Endothelial cell of umbilical vein (primary cell): ENCODE measurements at regions not wholly inside any gene's neighbourhood (a gene's known extent, or its start where the extent isn't known, plus 50 kb on each side); places are given as distances from the start of the nearest gene placed in this dataset.

Experiments used
- BruUV-seq: library from RNA; stranded (reverse); fragments of 400-500 nt; replicated peaks from 2 replicates; lab custom pipeline; 2021; lab: Mats Ljungman, UMichigan
- CTCF ChIA-PET: fragments of 300-600, 350-600 bp; sonication (Branson Sonifier 250); formaldehyde crosslinking; loops from one replicate; lab custom pipeline; 2021; ENCODE audit warnings: antibody characterized with exemption, inconsistent platforms; lab: Charles Lee
- POLR2A ChIA-PET: fragments of 300-600, 350-600 bp; sonication (Branson Sonifier 250); formaldehyde crosslinking; loops from one replicate; lab custom pipeline; 2021; ENCODE audit warnings: antibody characterized with exemption, inconsistent platforms; lab: Charles Lee
- DNase-seq: peaks from one replicate; pipeline ENCODE4 v3.0.0-alpha.2; 2011; ENCODE audit warnings: low read depth, low spot score
- FAIRE-seq: peaks from 2 replicates; lab custom pipeline; 2011; peaks lifted over from hg19 to GRCh38; lab: Jason Lieb, UNC
- H2AFZ ChIP-seq: 2 replicates; pipeline ENCODE4 v1.6.0; 2012; ENCODE audit warnings: low read depth, low read length, control low read depth, inconsistent platforms
- H3K27ac ChIP-seq: 2 replicates; pipeline ENCODE4 v1.5.1; 2011; ENCODE audit warnings: low read depth, mild to moderate bottlenecking, control low read depth, low read length, moderate library complexity; ENCODE audit not compliant: insufficient read depth
- H3K27me3 ChIP-seq, 2 experiments: 2 replicates each; pipeline versions ENCODE4 v1.6.0 to v1.6.1; 2011; ENCODE audit warnings: low read length in 2 of 2, mixed read lengths in 1 of 2; ENCODE audit not compliant: control insufficient read depth in 2 of 2, insufficient read depth in 2 of 2
- H3K36me3 ChIP-seq, 2 experiments: 2 replicates in 1 of 2; 3 replicates in 1 of 2; pipeline ENCODE4 v1.5.1; 2011; ENCODE audit warnings: low read length in 2 of 2, mild to moderate bottlenecking in 1 of 2, moderate library complexity in 1 of 2; ENCODE audit not compliant: control insufficient read depth in 2 of 2, insufficient read depth in 2 of 2; ENCODE audit errors: extremely low read depth in 1 of 2
- H3K4me1 ChIP-seq: 3 replicates; pipeline ENCODE4 v1.5.1; 2011; ENCODE audit warnings: mild to moderate bottlenecking, low read length; ENCODE audit not compliant: control insufficient read depth, insufficient read depth; ENCODE audit errors: extremely low read depth
- H3K4me2 ChIP-seq: 2 replicates; pipeline ENCODE4 v1.6.1; 2011; ENCODE audit warnings: low read length, control low read depth, mixed read lengths; ENCODE audit not compliant: insufficient read depth
- H3K4me3 ChIP-seq, 3 experiments: fragments of 200-600 bp in 1 of 3; sonication (generic), shearing (Covaris generic) in 1 of 3; replicated peaks in 1 of 3; 2 replicates each; pipeline ENCODE4 v1.5.1; 2011 to 2016; ENCODE audit warnings: control low read depth in 3 of 3, low read length in 3 of 3, mild to moderate bottlenecking in 2 of 3, inconsistent platforms in 1 of 3, low read depth in 1 of 3, moderate library complexity in 1 of 3; ENCODE audit not compliant: insufficient read depth in 1 of 3
- H3K79me2 ChIP-seq: 2 replicates; pipeline ENCODE4 v1.6.0; 2012; ENCODE audit warnings: low read length, inconsistent platforms; ENCODE audit not compliant: control insufficient read depth, insufficient read depth
- H3K9ac ChIP-seq: replicated peaks from 2 replicates; pipeline ENCODE3; 2011; ENCODE audit warnings: low read length, control low read depth; ENCODE audit not compliant: insufficient read depth; ENCODE audit errors: extremely low read depth
- H3K9me1 ChIP-seq: replicated peaks from 3 replicates; pipeline ENCODE4 v1.6.0; 2011; ENCODE audit warnings: mild to moderate bottlenecking, low read length; ENCODE audit not compliant: control insufficient read depth, insufficient read depth; ENCODE audit errors: extremely low read depth
- H3K9me3 ChIP-seq: replicated peaks from 2 replicates; pipeline ENCODE4 v1.5.1; 2012; ENCODE audit warnings: low read length, inconsistent platforms; ENCODE audit not compliant: control insufficient read depth, insufficient read depth
- H4K20me1 ChIP-seq: replicated peaks from 2 replicates; pipeline ENCODE3; 2011; ENCODE audit warnings: mild to moderate bottlenecking, low read length; ENCODE audit not compliant: control insufficient read depth, insufficient read depth; ENCODE audit errors: extremely low read depth
- EZH2 ChIP-seq: IDR thresholded peaks from 2 replicates; pipeline ENCODE4 v1.6.1; 2012; ENCODE audit warnings: borderline replicate concordance, low read depth, mild to moderate bottlenecking, moderate library complexity, low read length, inconsistent platforms; ENCODE audit not compliant: severe bottlenecking
- FOS ChIP-seq: IDR thresholded peaks from 2 replicates; pipeline ENCODE4 v1.6.1; 2011; ENCODE audit warnings: mild to moderate bottlenecking, low read length, moderate library complexity, borderline replicate concordance; ENCODE audit not compliant: insufficient read depth
- GATA2 ChIP-seq: IDR thresholded peaks from 2 replicates; pipeline ENCODE4 v1.7.0; 2011; ENCODE audit warnings: low read depth, mild to moderate bottlenecking, moderate library complexity, mixed read lengths, low read length; ENCODE audit not compliant: insufficient read length, insufficient read depth
- JUN ChIP-seq: IDR thresholded peaks from 2 replicates; pipeline ENCODE4 v1.6.1; 2011; ENCODE audit warnings: borderline replicate concordance, low read depth; ENCODE audit not compliant: insufficient read length, insufficient read depth
- MYC ChIP-seq: IDR thresholded peaks from one replicate; pipeline ENCODE4 v1.6.1; 2011; ENCODE audit warnings: mild to moderate bottlenecking, low read depth, low read length
- POLR2A ChIP-seq: IDR thresholded peaks from 2 replicates; pipeline ENCODE4 v1.6.1; 2012; ENCODE audit warnings: low read depth, mild to moderate bottlenecking, control low read depth, low read length
- POLR2AphosphoS5 ChIP-seq: IDR thresholded peaks from 2 replicates; pipeline ENCODE4 v1.6.1; 2012; ENCODE audit warnings: low read depth, mild to moderate bottlenecking, control low read depth, low read length, moderate library complexity; ENCODE audit not compliant: insufficient read depth
- dilution Hi-C: fragments of 300-500 bp; cut with MboI; formaldehyde crosslinking; loops from one replicate; pipeline ENCODE4 v1.15.0; 2019; ENCODE audit warnings: low sequenced_read_pairs; ENCODE audit not compliant: extremely low pct_ligation_motif_present
- intact Hi-C: fragments of 100-400 bp; cut with micrococcal nuclease; formaldehyde crosslinking; loops from one replicate; pipeline ENCODE4 v1.10.0; 2022
- TF ChIP-seq, protein P1 (sequence below), 2 donors: IDR thresholded peaks; 1 replicate in 1 of 2; 2 replicates in 1 of 2; pipeline ENCODE4 v1.5.1; 2011; ENCODE audit warnings: low read length in 2 of 2, mild to moderate bottlenecking in 2 of 2, moderate library complexity in 2 of 2, control low read depth in 1 of 2, inconsistent platforms in 1 of 2, low read depth in 1 of 2; ENCODE audit not compliant: insufficient read depth in 1 of 2; ENCODE audit errors: extremely low read depth in 1 of 2
- TF ChIP-seq, protein P2 (sequence below): IDR thresholded peaks from 2 replicates; pipeline ENCODE4 v1.6.1; 2011; ENCODE audit not compliant: insufficient read depth, insufficient read length

DNA sequence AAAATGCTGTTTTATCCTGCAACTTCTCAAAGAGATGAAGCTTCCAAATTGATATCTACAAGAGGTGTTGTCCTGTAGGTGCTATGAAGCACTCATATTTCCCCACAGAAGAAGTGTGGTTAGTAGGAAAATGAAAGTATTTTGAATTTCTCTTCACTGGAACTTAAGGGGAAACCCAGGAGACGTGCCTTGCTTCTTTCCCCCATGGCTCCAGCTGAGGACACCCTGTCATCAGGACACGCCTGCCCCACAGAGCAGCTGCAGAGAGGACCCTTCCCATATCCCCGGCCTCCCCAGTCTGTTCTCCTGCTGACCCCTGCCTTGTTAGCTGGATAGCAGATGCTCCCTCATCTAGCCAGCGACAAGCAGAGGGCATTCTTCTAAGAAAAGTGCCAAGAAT is 371.3 kb downstream of the COG6 start:
- POLR2A ChIA-PET = no interaction called here
- no TSS peak for BruUV-seq
- H2AFZ ChIP-seq = no peak overlapping the region
- H3K27me3 ChIP-seq = no peaks in the 10 kb centered on the region
- H3K4me3 ChIP-seq = no peak overlapping the region
- CTCF ChIA-PET = no interaction called here
- DNase-seq (no peak), FAIRE-seq (no peak)
- peaks cover 18% of the 10 kb centered on the region for H3K4me1 ChIP-seq
- dilution Hi-C loops (no loop called here), intact Hi-C loops (no loop called here)
- no peak overlapping the region for H3K4me2 ChIP-seq
- H3K36me3 ChIP-seq = no peaks in the 10 kb centered on the region
- no peaks in the 10 kb centered on the region for H3K9me3 ChIP-seq
- no peaks in the 10 kb centered on the region for H3K9me1 ChIP-seq
- H4K20me1 ChIP-seq = no peaks in the 10 kb centered on the region
- H3K9ac ChIP-seq = no peak overlapping the region
- no peaks in the 10 kb centered on the region for H3K79me2 ChIP-seq
- TF ChIP-seq POLR2AphosphoS5 (no peak), POLR2A (no peak), GATA2 (no peak), EZH2 (no peak), MYC (no peak), JUN (no peak), FOS (no peak)
- TF ChIP-seq, protein P1, sequence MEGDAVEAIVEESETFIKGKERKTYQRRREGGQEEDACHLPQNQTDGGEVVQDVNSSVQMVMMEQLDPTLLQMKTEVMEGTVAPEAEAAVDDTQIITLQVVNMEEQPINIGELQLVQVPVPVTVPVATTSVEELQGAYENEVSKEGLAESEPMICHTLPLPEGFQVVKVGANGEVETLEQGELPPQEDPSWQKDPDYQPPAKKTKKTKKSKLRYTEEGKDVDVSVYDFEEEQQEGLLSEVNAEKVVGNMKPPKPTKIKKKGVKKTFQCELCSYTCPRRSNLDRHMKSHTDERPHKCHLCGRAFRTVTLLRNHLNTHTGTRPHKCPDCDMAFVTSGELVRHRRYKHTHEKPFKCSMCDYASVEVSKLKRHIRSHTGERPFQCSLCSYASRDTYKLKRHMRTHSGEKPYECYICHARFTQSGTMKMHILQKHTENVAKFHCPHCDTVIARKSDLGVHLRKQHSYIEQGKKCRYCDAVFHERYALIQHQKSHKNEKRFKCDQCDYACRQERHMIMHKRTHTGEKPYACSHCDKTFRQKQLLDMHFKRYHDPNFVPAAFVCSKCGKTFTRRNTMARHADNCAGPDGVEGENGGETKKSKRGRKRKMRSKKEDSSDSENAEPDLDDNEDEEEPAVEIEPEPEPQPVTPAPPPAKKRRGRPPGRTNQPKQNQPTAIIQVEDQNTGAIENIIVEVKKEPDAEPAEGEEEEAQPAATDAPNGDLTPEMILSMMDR (IDR thresholded peaks at IDR 0.05; ENCODE audit: extremely low read depth in 1 of 2, insufficient read depth in 1 of 2, low read depth in 1 of 2, low read length in 2 of 2) = no peak
- TF ChIP-seq, protein P2, sequence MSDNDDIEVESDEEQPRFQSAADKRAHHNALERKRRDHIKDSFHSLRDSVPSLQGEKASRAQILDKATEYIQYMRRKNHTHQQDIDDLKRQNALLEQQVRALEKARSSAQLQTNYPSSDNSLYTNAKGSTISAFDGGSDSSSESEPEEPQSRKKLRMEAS = no peak
- H3K27ac ChIP-seq = no peak overlapping the region
